Neural cell (in vitro differentiated cells): ENCODE measurements at regions not wholly inside any gene's neighbourhood (a gene's known extent, or its start where the extent isn't known, plus 50 kb on each side); places are given as distances from the start of the nearest gene placed in this dataset.

Source experiments
- H2AFZ ChIP-seq: fragments of 200-600, 300-800 bp; sonication (generic), shearing (Covaris generic); 2 replicates; pipeline ENCODE4 v1.6.0; 2014; ENCODE audit warnings: low read depth, mild to moderate bottlenecking, antibody characterized with exemption, low read length, moderate library complexity
- H3F3A ChIP-seq: fragments of 200-600 bp; shearing (Covaris generic); 2 replicates; pipeline ENCODE4 v1.6.1; 2016; ENCODE audit warnings: mild to moderate bottlenecking, moderate library complexity, mixed read lengths, antibody characterized with exemption, low read length; ENCODE audit not compliant: insufficient read depth, poor library complexity, severe bottlenecking
- H3K27ac ChIP-seq: fragments of 200-600, 300-800 bp; sonication (generic), shearing (Covaris generic); 2 replicates; pipeline ENCODE4 v1.5.1; 2014; ENCODE audit warnings: mild to moderate bottlenecking, low read length, moderate library complexity
- H3K27me3 ChIP-seq: fragments of 300-800, 200-600 bp; sonication (generic), shearing (Covaris generic); 2 replicates; pipeline ENCODE4 v1.6.0; 2014; ENCODE audit warnings: mild to moderate bottlenecking, low read depth, low read length, moderate library complexity; ENCODE audit not compliant: insufficient read depth
- H3K36me3 ChIP-seq: fragments of 300-800, 200-600 bp; sonication (generic), shearing (Covaris generic); 2 replicates; pipeline ENCODE4 v1.5.1; 2014; ENCODE audit warnings: mild to moderate bottlenecking, antibody characterized with exemption, low read length, moderate library complexity; ENCODE audit not compliant: insufficient read depth
- H3K4me2 ChIP-seq: fragments of 300-800, 200-600 bp; sonication (generic), shearing (Covaris generic); 2 replicates; pipeline ENCODE4 v1.6.0; 2014; ENCODE audit warnings: mild to moderate bottlenecking, low read length
- H3K4me3 ChIP-seq: fragments of 300-800, 200-600 bp; sonication (generic), shearing (Covaris generic); 2 replicates; pipeline ENCODE4 v1.5.1; 2014; ENCODE audit warnings: mild to moderate bottlenecking, low read length, moderate library complexity
- H3K79me2 ChIP-seq: fragments of 200-600 bp; shearing (Covaris generic); replicated peaks from 2 replicates; pipeline ENCODE4 v1.6.0; 2014; ENCODE audit warnings: mild to moderate bottlenecking, low read length, moderate library complexity; ENCODE audit not compliant: insufficient read depth
- H3K9ac ChIP-seq: fragments of 300-800, 200-600 bp; sonication (generic), shearing (Covaris generic); 2 replicates; pipeline ENCODE4 v1.6.1; 2016; ENCODE audit warnings: mild to moderate bottlenecking, low read length, mixed read lengths
- H3K9me2 ChIP-seq: fragments of 200-600 bp; shearing (Covaris generic); 2 replicates; pipeline ENCODE4 v1.6.1; 2016; ENCODE audit warnings: mild to moderate bottlenecking, low read length, mixed read lengths; ENCODE audit not compliant: insufficient read depth
- H3K9me3 ChIP-seq: fragments of 200-600, 300-800 bp; sonication (generic), shearing (Covaris generic); 2 replicates; pipeline ENCODE4 v1.6.1; 2016; ENCODE audit warnings: mild to moderate bottlenecking, mixed run types, low read length, moderate library complexity, mixed read lengths
- H4K20me1 ChIP-seq: fragments of 200-600 bp; shearing (Covaris generic); 2 replicates; pipeline ENCODE4 v1.6.1; 2016; ENCODE audit warnings: mild to moderate bottlenecking, mixed run types; ENCODE audit not compliant: insufficient read depth
- CTCF ChIP-seq: fragments of 450-650 bp; IDR thresholded peaks from 2 replicates; pipeline ENCODE4 v1.5.1; 2014; ENCODE audit warnings: antibody characterized with exemption, mild to moderate bottlenecking, moderate library complexity; ENCODE audit not compliant: poor library complexity, severe bottlenecking
- EP300 ChIP-seq: fragments of 450-650 bp; conservative IDR thresholded peaks from 2 replicates; pipeline ENCODE4 v1.6.1; 2014; ENCODE audit warnings: antibody characterized with exemption, mild to moderate bottlenecking, moderate library complexity; ENCODE audit not compliant: poor library complexity, severe bottlenecking
- EZH2 ChIP-seq: fragments of 200-600, 300-800 bp; shearing (Covaris generic), sonication (generic); IDR thresholded peaks from 2 replicates; pipeline ENCODE4 v1.6.1; 2014; ENCODE audit warnings: antibody characterized with exemption, low read length, borderline replicate concordance, mild to moderate bottlenecking; ENCODE audit not compliant: insufficient read depth, poor library complexity, severe bottlenecking
- MXI1 ChIP-seq: fragments of 450-650 bp; conservative IDR thresholded peaks from 2 replicates; pipeline ENCODE4 v1.6.1; 2014; ENCODE audit warnings: antibody characterized with exemption, mild to moderate bottlenecking; ENCODE audit not compliant: poor library complexity, severe bottlenecking
- POLR2AphosphoS5 ChIP-seq: IDR thresholded peaks from 2 replicates; pipeline ENCODE4 v1.6.1; 2012
- RAD21 ChIP-seq: fragments of 450-650 bp; conservative IDR thresholded peaks from 2 replicates; pipeline ENCODE4 v1.6.1; 2014; ENCODE audit warnings: antibody characterized with exemption, mild to moderate bottlenecking, moderate library complexity
- SMC3 ChIP-seq: fragments of 450-650 bp; conservative IDR thresholded peaks from 2 replicates; pipeline ENCODE4 v1.6.1; 2014; ENCODE audit warnings: antibody characterized with exemption, mild to moderate bottlenecking, moderate library complexity; ENCODE audit not compliant: poor library complexity
- TAF1 ChIP-seq: IDR thresholded peaks from 2 replicates; pipeline ENCODE4 v1.6.1; 2012; ENCODE audit warnings: low read depth
- TF ChIP-seq, protein P1 (sequence below): IDR thresholded peaks from 2 replicates; pipeline ENCODE4 v1.6.1; 2012; ENCODE audit warnings: borderline replicate concordance

DNA sequence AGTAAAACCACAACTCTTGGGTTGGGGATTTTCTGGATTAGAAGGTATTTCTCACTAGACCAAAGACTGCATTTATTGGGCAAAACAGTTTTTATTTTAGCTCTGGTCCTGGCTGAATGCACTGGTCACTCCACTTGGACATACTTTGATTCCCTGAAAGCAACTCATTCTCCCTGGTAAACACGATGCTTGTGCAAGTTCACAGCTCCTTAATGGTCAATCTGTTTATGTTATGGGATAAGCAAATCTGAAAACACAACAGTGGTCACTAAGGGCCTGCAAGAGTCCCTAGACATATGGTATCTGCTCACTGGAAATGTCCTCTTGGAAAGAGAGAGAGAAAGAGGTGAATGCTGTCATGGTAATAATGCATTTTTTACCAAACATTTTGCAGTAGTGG is 559.8 kb downstream of the CDH26 start:
- Histone ChIP-seq H3F3A (no peaks in the 10 kb centered on the region), H3K4me3 (no peak overlapping the region), H3K9me3 (no peaks in the 10 kb centered on the region), H3K27me3 (no peaks in the 10 kb centered on the region), H3K4me2 (no peak overlapping the region), H3K79me2 (no peaks in the 10 kb centered on the region), H3K9ac (no peak overlapping the region), H3K27ac (no peak overlapping the region), H3K36me3 (no peaks in the 10 kb centered on the region), H3K9me2 (no peaks in the 10 kb centered on the region), H4K20me1 (no peaks in the 10 kb centered on the region), H2AFZ (no peak overlapping the region)
- TF ChIP-seq EZH2, result no peak
- no peak for TF ChIP-seq TAF1
- TF ChIP-seq RAD21, result no peak
- no peak for TF ChIP-seq MXI1
- no peak for TF ChIP-seq POLR2AphosphoS5
- no peak for TF ChIP-seq CTCF

DNA sequence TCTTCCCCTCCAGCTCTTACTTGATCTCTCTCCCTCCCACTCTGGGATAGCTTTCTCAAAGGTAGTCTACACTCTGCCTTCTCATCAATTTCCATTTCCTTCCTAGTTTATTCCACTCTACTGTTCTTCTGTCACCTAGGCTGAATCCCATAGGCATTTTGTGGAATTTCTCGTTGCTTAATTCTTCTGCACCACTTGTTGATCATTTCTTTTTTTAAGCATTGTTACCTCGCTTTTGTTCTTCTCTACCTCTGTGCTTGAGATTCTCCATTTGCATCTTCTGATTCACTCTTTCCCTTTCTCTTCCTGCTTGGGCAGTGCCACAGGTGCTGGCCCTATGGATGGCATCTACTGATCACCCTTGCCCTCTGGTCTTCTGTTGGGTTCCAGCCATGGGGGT is 567.2 kb downstream of the CDH26 start:
- Histone ChIP-seq H3K79me2 (no peaks in the 10 kb centered on the region), H3K4me2 (no peak overlapping the region), H3K27ac (no peak overlapping the region), H3K36me3 (no peaks in the 10 kb centered on the region), H3K9me3 (no peaks in the 10 kb centered on the region), H3K4me3 (no peak overlapping the region), H3K9me2 (no peaks in the 10 kb centered on the region), H2AFZ (no peak overlapping the region), H3K27me3 (no peaks in the 10 kb centered on the region), H4K20me1 (no peaks in the 10 kb centered on the region), H3K9ac (no peak overlapping the region), H3F3A (no peaks in the 10 kb centered on the region)
- TF ChIP-seq RAD21 (no peak), EP300 (no peak), EZH2 (no peak), POLR2AphosphoS5 (no peak), MXI1 (no peak)
- TF ChIP-seq, protein P1, sequence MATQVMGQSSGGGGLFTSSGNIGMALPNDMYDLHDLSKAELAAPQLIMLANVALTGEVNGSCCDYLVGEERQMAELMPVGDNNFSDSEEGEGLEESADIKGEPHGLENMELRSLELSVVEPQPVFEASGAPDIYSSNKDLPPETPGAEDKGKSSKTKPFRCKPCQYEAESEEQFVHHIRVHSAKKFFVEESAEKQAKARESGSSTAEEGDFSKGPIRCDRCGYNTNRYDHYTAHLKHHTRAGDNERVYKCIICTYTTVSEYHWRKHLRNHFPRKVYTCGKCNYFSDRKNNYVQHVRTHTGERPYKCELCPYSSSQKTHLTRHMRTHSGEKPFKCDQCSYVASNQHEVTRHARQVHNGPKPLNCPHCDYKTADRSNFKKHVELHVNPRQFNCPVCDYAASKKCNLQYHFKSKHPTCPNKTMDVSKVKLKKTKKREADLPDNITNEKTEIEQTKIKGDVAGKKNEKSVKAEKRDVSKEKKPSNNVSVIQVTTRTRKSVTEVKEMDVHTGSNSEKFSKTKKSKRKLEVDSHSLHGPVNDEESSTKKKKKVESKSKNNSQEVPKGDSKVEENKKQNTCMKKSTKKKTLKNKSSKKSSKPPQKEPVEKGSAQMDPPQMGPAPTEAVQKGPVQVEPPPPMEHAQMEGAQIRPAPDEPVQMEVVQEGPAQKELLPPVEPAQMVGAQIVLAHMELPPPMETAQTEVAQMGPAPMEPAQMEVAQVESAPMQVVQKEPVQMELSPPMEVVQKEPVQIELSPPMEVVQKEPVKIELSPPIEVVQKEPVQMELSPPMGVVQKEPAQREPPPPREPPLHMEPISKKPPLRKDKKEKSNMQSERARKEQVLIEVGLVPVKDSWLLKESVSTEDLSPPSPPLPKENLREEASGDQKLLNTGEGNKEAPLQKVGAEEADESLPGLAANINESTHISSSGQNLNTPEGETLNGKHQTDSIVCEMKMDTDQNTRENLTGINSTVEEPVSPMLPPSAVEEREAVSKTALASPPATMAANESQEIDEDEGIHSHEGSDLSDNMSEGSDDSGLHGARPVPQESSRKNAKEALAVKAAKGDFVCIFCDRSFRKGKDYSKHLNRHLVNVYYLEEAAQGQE, result no peak

GRCh38 chr20:60527656-60528055 is 569.4 kb downstream of the CDH26 start:
- Histone ChIP-seq H3K4me2 (no peak overlapping the region), H3K79me2 (no peaks in the 10 kb centered on the region), H3F3A (no peaks in the 10 kb centered on the region), H4K20me1 (no peaks in the 10 kb centered on the region), H3K4me3 (no peak overlapping the region), H3K27ac (no peak overlapping the region), H2AFZ (no peak overlapping the region), H3K9me3 (no peaks in the 10 kb centered on the region), H3K9me2 (no peaks in the 10 kb centered on the region), H3K36me3 (no peaks in the 10 kb centered on the region), H3K9ac (no peak overlapping the region), H3K27me3 (no peaks in the 10 kb centered on the region)
- TF ChIP-seq, protein P1, result no peak
- TF ChIP-seq MXI1 (no peak), EP300 (no peak), POLR2AphosphoS5 (no peak), SMC3 (no peak), RAD21 (no peak), TAF1 (no peak), CTCF (no peak), EZH2 (no peak)
